ENCODE measurements at regions not wholly inside any gene's neighbourhood (a gene's known extent, or its start where the extent isn't known, plus 50 kb on each side); places are given as distances from the start of the nearest gene placed in this dataset.

GRCh38 chr13:95492044-95492801 lies 60.3 kb upstream of the CLDN10 start:
- DNase-seq (ENCODE audit: low read depth) = peak; percentile 76
- TF ChIP-seq, protein P1, sequence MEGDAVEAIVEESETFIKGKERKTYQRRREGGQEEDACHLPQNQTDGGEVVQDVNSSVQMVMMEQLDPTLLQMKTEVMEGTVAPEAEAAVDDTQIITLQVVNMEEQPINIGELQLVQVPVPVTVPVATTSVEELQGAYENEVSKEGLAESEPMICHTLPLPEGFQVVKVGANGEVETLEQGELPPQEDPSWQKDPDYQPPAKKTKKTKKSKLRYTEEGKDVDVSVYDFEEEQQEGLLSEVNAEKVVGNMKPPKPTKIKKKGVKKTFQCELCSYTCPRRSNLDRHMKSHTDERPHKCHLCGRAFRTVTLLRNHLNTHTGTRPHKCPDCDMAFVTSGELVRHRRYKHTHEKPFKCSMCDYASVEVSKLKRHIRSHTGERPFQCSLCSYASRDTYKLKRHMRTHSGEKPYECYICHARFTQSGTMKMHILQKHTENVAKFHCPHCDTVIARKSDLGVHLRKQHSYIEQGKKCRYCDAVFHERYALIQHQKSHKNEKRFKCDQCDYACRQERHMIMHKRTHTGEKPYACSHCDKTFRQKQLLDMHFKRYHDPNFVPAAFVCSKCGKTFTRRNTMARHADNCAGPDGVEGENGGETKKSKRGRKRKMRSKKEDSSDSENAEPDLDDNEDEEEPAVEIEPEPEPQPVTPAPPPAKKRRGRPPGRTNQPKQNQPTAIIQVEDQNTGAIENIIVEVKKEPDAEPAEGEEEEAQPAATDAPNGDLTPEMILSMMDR (IDR thresholded peaks at IDR 0.05; ENCODE audit: insufficient read depth, low read depth, low read length, missing control alignments) = no peak
- no peak overlapping the region for H3K4me3 ChIP-seq (ENCODE audit: low read length)

- H3K4me3 ChIP-seq (ENCODE audit: low read length) = no peak overlapping the region
- TF ChIP-seq, protein P1 (IDR thresholded peaks at IDR 0.05; ENCODE audit: insufficient read depth, low read depth, low read length, missing control alignments) = peak; percentile 74
- DNase-seq (ENCODE audit: low read depth) = peak; percentile 83
Observed at GRCh38 chr13:95494082-95494681, 58.3 kb upstream of the CLDN10 start.

GRCh38 chr13:95496485-95496884 lies 56.0 kb upstream of the CLDN10 start:
- DNase-seq (ENCODE audit: low read depth) = no peak
- TF ChIP-seq, protein P1 (IDR thresholded peaks at IDR 0.05; ENCODE audit: insufficient read depth, low read depth, low read length, missing control alignments) = no peak
- H3K4me3 ChIP-seq (ENCODE audit: low read length) = no peak overlapping the region

DNA sequence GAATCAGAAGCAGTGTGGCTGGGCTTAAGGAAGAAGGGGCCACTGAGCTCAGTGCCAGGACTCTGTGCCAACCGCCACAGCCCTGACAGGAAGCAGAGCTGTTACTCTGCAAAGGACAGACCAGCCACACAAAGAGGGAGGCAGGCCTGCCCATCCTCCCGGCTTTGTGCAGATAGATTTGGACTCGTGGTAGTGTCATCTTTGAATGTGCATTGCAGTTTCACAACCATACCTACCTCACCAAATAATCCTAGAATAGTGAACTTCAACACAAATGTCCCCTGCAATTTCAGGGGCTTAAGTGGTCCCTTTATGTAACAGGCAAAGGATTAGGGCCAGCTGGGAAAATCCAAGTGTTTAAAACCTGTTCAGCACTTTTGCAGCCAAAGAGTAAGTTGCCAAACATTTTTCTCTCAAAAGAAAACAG lies 55.1 kb upstream of the CLDN10 start:
- DNase-seq (ENCODE audit: low read depth) = no peak

DNA sequence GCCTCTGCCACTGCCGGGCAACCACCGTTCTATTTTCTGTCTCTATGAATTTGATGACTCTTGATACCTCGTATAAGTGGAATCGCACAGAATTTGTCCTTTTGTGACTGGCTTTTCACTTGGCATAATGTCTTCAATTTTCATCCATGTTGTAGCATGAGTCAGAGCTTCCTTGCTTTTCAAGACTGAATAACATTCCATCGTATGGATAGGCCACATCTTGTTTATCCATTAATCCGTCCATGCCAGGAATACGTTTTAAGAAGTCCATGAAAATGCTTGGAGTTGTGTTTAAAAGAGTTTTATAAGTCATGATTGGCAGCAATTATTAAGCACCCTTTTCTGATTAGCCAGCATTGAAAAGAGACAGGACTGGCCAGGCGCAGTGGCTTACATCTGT lies 53.6 kb upstream of the CLDN10 start:
- H3K4me3 ChIP-seq (ENCODE audit: low read length) = no peak overlapping the region
- TF ChIP-seq, protein P1 (IDR thresholded peaks at IDR 0.05; ENCODE audit: insufficient read depth, low read depth, low read length, missing control alignments) = no peak
- no peak for DNase-seq (ENCODE audit: low read depth)

More for the DNA sequence above, 55.1 kb upstream of the CLDN10 start:
- H3K4me3 ChIP-seq (ENCODE audit: low read length) = no peak overlapping the region
- TF ChIP-seq, protein P1 (IDR thresholded peaks at IDR 0.05; ENCODE audit: insufficient read depth, low read depth, low read length, missing control alignments) = no peak

DNA sequence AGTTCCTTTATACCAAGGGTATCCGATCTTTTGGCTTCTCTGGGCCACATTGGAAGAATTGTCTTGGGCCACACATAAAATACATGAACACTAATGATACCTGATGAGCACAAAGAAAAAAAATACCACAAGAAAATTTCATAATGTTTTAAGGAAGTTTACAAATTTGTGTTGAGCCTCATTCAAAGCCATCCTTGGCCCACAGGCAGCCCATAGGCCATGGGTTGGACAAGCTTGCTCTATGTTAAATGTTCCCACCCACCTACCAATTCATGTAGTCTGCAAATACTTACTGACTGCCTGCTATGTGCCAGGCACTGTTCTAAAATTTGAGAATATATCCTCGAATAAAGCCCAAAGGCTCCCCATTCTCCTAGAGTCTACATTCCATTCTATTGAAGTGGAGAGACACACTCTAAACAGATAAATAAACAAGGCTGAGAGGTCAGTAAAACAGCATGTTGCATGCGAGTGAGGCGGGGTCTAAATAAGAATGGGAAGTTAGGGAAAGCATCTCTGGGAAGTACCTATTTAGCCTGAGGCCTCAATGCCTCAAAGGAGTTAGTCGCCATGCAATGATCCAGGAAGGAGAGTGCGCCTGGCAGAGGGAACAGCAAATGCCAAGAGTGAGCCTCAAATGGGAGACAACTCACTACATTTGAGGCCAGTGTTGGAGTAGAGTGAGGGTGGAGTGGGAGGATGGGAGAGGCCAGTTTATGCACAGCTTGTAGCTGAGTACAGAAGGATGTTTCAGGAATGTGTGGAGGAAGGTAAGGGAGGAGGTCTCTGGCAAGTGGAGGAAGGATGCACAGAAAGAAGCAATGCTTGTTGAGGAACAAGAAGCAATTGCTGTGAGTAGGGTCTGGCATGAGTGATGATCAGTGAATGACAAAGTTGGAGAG lies 52.5 kb upstream of the CLDN10 start:
- H3K4me3 ChIP-seq (ENCODE audit: low read length) = no peak overlapping the region
- DNase-seq (ENCODE audit: low read depth) = peak; percentile 42
- TF ChIP-seq, protein P1 (IDR thresholded peaks at IDR 0.05; ENCODE audit: insufficient read depth, low read depth, low read length, missing control alignments) = no peak

Measured in epithelial cell of esophagus (primary cell).